Amniotic epithelial cell (primary cell): ENCODE measurements at regions not wholly inside any gene's neighbourhood (a gene's known extent, or its start where the extent isn't known, plus 50 kb on each side); places are given as distances from the start of the nearest gene placed in this dataset.

Experiments
- DNase-seq: peaks from one replicate; pipeline ENCODE4 v3.0.0-alpha.2; 2010; ENCODE audit warnings: low read depth

GRCh38 chr17:34711646-34712045 is 132.3 kb downstream of the TMEM132E start:
- no peak for DNase-seq

GRCh38 chr17:34710226-34710625 is 130.8 kb downstream of the TMEM132E start:
- no peak for DNase-seq

- DNase-seq: no peak
These were observed 129.9 kb downstream of the TMEM132E start for GRCh38 chr17:34709158-34709754.

- DNase-seq: no peak
These were observed 126.6 kb downstream of the TMEM132E start for GRCh38 chr17:34706029-34706428.

GRCh38 chr17:34703533-34703932 is 124.2 kb downstream of the TMEM132E start:
- peak; percentile 3 for DNase-seq

- DNase-seq: no peak
These were observed 119.8 kb downstream of the TMEM132E start for GRCh38 chr17:34699181-34699580.

- DNase-seq: no peak
These were observed 113.5 kb downstream of the TMEM132E start for GRCh38 chr17:34692920-34693319.
